Retinal pigment epithelial cell (primary cell): ENCODE measurements at regions not wholly inside any gene's neighbourhood (a gene's known extent, or its start where the extent isn't known, plus 50 kb on each side); places are given as distances from the start of the nearest gene placed in this dataset.

Experiments
- DNase-seq: peaks from one replicate; pipeline ENCODE4 v3.0.0-alpha.2; 2010; ENCODE audit warnings: low read depth
- H3K4me3 ChIP-seq: 2 replicates; pipeline ENCODE4 v1.5.1; 2011; ENCODE audit warnings: mild to moderate bottlenecking, low read length, control low read depth, moderate library complexity
- TF ChIP-seq, protein P1 (sequence below): conservative IDR thresholded peaks from 2 replicates; pipeline ENCODE4 v1.5.1; 2011; ENCODE audit warnings: low read depth, low read length, control low read depth, inconsistent platforms

DNA sequence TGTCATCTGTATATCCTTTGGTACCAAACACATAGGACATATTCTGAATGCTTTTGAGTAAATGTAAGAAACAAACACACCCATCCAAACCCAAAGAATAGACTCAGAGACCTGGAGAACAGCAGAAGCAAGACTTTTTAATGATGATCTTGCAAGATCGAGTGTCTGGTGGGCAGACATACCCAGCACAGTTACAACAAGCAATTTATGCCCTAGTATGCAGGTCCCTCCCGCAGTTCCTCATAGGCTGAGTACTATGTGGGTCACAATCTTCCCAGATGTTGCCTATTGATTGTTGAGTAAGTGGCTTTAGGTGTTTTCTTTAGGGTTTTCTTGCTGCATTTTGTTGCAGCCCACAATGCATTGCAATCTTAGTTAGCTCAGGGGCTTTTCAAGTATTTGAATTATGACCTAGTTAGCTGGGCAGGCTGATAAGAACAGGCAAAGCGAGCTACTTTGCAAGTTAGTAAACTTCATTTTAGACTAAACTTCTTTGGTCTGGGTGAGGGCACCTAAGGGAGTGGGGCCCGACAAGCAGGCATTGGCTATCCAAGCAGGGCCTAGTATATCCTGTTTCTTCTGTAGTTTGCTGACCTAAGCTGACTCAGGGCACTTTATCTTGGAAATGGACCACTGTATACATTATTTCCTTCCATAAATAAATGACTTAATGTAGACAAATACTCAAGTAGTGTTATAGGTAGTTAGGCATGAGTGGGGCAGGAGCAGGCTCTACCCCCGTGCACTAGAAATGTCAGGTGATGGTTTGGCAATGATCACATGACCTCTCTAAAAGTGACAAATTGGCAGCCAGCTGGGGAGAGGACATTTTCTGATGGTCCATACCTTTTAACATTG lies 87.3 kb upstream of the LIPC start:
- no peak for DNase-seq
- H3K4me3 ChIP-seq, result no peak overlapping the region
- TF ChIP-seq, protein P1, sequence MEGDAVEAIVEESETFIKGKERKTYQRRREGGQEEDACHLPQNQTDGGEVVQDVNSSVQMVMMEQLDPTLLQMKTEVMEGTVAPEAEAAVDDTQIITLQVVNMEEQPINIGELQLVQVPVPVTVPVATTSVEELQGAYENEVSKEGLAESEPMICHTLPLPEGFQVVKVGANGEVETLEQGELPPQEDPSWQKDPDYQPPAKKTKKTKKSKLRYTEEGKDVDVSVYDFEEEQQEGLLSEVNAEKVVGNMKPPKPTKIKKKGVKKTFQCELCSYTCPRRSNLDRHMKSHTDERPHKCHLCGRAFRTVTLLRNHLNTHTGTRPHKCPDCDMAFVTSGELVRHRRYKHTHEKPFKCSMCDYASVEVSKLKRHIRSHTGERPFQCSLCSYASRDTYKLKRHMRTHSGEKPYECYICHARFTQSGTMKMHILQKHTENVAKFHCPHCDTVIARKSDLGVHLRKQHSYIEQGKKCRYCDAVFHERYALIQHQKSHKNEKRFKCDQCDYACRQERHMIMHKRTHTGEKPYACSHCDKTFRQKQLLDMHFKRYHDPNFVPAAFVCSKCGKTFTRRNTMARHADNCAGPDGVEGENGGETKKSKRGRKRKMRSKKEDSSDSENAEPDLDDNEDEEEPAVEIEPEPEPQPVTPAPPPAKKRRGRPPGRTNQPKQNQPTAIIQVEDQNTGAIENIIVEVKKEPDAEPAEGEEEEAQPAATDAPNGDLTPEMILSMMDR, result no peak

DNA sequence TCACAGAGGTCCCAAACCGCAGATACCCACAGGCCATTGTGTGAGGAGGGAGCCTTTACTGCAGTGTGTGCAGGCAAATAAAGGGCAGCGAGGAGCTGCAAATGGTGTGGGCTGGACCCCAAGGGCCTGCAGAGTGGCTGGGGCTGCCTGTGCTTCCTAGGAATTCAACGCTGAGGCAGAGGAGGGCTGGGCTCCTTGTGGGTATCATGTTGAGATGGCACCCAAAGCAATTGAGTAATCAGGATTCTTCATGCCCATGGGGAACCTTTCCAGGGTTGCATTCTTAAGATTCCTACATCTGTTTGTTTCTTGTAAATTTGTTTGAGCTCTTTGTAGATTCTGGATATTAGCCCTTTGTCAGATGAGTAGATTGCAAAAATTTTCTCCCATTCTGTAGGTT lies 85.4 kb upstream of the LIPC start:
- TF ChIP-seq, protein P1, result no peak
- H3K4me3 ChIP-seq, result no peak overlapping the region
- peak; percentile 74 for DNase-seq

DNA sequence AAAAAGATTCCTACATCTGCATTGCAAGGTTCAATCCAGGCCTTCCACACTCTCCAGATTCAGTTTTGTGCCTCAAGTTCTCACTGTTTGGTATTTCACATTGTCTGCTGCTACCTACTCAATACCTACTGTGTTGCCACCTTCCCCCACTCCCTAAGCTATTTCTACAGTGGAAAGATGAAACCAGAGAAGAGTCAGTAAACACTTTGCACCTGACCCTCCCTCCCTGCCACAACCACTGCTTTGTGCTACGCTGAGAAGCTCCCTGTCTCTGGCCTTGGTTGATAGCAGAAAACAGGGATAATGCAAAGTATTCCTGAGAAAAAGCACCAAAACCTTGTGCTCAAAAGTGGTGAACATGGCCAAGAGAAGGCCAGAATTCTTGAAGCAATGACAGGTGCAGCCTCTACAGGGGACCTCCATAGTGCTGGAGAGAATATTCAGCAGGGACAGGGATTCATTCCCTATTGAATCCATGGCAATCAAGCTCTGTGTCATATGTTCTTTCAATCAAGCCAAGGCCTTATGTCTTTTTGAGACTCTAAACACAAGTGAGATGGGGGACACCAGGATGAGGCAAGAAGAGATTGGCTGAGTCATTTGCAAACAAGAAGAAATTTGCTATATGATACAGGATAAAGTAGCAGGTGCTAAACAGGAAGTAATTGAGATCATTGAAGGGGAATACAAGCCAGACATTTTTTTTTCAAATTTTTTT lies 83.5 kb upstream of the LIPC start:
- TF ChIP-seq, protein P1, result no peak
- DNase-seq, result no peak
- no peak overlapping the region for H3K4me3 ChIP-seq

DNA sequence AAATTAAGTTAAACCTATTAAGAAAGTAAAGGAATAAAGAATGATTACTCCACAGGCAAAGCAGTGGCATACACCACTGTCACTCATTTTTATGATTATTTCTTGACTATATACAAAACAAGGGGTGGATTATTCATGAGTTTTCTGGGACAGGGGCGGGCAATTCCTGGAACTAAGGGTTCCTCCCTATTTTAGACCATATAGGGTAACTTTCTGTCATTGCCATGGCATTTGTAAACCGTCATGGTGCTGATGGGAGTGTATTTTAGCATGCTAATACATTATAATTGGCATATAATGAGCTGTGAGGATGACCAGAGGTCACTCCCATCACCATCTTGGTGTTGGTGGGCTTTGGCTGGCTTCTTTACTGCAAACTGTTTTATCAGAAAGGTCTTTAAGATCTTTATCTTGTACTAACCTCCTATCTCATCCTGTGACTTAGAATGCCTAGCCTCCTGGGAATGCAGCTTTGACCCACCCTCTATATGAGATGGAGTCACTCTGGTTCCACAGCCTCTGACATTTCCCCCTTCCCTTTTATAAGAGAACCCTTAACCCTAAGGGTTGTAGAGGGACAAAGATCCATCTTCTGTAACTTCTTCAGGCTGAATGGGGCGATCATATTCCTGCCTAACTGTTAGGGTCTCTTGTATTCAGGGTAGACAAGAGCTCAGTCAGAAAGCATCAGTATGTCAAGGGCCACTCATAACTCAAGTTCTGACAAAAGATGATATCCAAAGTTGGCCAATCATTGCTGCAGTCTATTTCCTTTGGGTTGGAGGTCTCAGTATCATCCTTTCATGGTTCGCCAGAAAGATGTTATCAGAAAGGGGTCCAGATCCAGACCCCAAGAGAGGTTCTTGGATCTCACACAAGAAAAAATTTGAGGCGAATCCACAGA lies 79.5 kb upstream of the LIPC start:
- no peak for DNase-seq
- TF ChIP-seq, protein P1, result no peak
- no peak overlapping the region for H3K4me3 ChIP-seq

DNA sequence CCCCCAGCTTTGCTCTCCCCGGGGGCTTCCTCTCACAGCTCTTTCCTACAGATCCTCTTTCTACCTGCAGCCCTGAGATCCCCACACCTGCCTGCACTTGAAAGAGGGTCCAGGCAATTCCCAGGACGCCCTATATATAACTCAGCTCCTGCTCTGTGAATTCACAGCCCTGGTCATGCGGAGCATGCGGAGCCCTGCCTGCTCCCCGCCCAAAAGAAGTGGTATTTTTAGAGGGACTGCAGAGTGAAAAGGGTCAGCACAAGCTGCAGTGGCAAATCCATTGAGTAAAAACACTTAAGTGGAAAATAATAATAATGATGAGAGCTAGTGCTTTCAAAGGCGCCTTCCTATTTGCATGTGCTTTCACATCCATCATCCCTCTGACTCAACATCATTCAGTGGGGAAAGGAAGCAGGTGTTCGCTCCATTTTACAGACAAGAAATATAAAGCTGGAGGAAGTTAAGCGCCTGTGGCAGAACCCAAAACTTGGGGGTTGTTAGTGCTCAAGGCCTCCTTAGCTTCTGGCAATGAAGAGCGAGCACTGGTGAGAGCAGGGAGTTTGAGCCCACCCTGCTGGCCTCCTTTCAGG lies 76.3 kb upstream of the LIPC start:
- no peak overlapping the region for H3K4me3 ChIP-seq
- TF ChIP-seq, protein P1, result no peak
- no peak for DNase-seq

DNA sequence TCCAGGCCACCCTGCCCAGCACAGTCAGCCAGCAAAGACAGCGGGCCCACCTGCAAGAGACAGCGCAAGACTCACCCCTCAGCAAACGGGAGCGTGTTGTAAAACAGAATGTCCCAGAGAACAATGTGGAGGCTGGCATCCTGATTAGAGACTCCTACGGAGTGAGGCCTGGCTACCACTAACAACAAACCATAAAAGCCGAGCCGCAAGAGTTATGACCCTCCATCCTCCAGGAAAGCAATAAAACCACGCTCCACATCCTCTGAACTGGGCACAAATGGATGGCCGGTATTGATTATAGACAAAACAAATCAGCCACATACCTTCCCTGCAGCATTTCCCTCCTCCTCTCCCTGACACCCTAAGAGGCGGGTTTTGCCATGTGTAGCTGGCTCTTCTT lies 75.8 kb upstream of the LIPC start:
- no peak overlapping the region for H3K4me3 ChIP-seq
- DNase-seq, result no peak
- TF ChIP-seq, protein P1, result no peak
